HG03342 (cell line): ENCODE measurements at regions not wholly inside any gene's neighbourhood (a gene's known extent, or its start where the extent isn't known, plus 50 kb on each side); places are given as distances from the start of the nearest gene placed in this dataset.
"Not testable (repeated sequence)": the region's sequence is repeated elsewhere in the genome, so short reads cannot be mapped to it uniquely, and the experiment has no call there.

ENCODE experiments used
- ATAC-seq: cut with Tn5 transposase; IDR thresholded peaks from one replicate; pipeline ENCODE4 v1.9.1; 2021; ENCODE audit warnings: mild to moderate bottlenecking, moderate library complexity; ENCODE audit not compliant: unreplicated experiment

GRCh38 chr4:12409507-12410190, 981.0 kb upstream of the HS3ST1 start:
- ATAC-seq: no peak

GRCh38 chr4:12408364-12408763, 979.7 kb upstream of the HS3ST1 start:
- ATAC-seq: no peak

GRCh38 chr4:12403175-12403574, 974.5 kb upstream of the HS3ST1 start:
- ATAC-seq: no peak

GRCh38 chr4:12399781-12400180, 971.1 kb upstream of the HS3ST1 start:
- ATAC-seq: no peak

DNA sequence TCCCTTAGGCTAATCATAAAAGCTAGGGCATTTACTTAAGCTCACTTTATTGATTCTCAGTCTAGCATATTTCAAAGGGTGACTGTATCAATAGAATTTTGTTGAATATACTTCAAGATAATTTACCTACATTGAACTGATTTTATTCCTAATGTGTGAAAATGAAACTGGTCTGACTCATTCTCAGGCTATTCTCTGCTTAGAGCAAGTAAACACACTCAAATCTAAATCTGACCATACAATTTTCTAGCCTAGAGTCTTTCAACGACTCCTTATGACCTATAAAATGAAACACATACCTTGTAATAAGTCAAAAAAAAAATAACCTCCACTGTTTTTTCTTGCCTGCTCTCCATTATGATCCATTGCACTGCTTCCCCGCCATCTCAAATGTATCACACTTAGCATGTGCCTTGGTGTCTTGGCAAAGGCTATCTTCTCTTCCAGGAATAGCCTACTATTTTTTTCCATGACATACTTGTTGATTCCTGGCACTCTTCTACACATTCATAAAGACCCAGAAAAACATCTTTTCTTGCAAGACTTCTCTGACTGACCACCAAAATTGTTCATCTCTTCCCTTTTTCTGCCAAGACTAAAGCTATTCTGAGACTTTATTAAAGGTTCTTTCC, 965.1 kb upstream of the HS3ST1 start:
- no peak for ATAC-seq

DNA sequence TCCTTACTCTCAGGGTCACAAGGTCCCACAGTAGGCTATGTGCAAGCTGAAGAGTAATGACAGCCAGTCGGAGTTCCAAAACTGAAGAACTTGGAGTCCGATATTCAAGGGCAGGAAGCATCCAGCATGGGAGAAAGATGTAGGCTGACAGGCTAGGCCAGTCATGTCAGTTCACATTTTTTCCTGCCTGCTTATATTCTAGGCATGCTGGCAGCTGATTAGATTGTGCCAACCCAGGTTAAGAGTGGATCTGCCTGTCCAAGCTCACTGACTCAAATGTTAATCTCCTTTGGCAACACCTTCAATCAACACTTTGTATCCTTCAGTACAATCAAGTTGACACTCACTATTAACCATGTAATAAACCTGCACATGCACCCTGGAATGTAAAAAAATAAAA, 960.9 kb upstream of the HS3ST1 start:
- no peak for ATAC-seq

GRCh38 chr4:12382567-12382966, 953.9 kb upstream of the HS3ST1 start:
- no peak for ATAC-seq

DNA sequence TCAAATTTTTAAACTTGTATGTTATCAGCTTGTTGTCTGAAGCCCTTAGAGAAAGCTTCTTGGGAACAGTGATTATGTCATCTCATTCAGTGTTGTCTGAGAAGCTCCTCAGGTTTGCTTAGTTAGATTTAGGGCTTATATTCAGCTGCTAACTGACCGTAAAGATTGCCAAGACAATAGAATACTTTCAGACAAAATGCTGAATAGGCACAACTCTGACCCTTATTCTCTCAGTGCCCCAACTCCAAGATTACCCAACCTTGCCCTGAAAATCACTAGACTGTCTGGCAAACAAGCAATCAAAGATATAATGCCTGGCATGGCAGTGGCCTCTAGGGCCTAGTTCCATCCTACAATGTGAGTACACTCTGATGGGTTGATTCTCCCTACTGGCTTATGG, 950.5 kb upstream of the HS3ST1 start:
- no peak for ATAC-seq

- ATAC-seq: no peak
These were observed 947.1 kb upstream of the HS3ST1 start for GRCh38 chr4:12375805-12376204.

DNA sequence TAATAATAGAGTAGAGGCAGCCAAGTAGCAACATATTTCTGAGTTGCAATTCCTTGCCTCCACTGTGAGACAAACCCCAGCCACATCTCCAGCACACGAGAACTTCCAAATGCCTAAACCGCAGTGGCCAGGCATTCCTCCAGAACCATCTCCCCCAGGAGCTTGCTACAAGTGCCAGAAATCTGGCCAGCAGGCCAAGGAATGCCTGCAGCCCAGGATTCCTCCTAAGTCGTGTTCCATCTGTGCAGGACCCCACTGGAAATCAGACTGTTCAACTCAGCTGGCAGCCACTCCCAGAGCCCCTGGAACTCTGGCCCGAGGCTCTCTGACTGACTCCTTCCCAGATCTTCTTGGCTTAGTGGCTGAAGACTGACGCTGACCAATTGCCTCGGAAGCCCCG, 937.2 kb upstream of the HS3ST1 start:
- ATAC-seq: not testable (repeated sequence)

DNA sequence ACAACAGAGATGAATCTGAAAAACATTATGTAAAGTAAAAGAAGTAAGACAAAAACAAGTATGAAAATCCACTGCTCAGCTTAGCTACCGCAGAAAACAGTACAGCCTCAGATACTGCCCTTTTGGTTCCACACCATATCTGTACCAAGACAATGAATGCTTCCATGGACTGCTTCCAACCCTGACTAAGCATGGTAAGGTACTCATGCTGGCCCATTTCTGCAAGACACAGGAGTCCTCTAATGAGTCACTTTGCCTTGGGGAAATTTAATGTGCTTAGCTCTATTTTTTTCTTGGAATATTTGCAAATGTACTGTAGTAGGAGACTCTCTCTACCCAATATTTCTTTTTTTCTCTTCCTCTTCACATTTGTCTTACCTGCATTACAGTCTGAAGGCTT, 931.7 kb upstream of the HS3ST1 start:
- ATAC-seq: no peak

DNA sequence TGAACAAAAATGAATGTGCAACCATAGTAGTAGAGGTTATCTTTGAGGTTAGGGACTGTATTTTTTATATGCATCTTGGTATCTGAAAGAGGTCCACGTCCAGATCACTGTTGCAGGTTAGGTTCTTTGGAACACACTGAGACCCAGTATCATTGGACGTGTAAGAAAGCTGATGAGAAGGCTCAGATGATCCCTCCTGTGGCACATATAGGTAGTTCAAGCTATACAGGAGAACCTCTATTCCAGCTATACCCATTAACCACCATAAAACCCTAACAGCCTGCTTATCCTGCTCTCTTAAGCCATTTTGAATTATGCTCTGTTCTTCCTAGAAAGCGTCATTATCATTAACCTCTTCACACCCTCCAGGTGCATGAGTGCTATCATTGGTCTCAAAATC, 930.7 kb upstream of the HS3ST1 start:
- ATAC-seq: no peak

DNA sequence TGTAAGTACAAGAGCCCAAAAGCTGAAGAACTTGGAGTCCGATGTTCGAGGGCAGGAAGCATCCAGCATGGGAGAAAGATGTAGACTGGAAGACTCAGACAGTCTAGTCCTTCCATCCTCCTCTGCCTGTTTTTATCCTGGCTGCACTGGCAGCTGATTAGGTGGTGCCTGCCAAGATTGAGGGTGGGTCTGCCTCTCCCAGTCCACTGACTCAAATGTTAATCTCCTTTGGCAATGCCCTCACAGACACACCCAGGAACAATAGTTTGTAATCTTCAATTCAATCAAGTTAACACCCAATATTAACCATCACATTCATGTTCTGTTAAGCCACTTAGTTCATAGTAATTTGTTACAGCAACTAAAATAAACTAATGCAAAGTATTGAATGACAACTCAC, 904.4 kb upstream of the HS3ST1 start:
- ATAC-seq: not testable (repeated sequence)

- no peak for ATAC-seq
These were observed 896.3 kb upstream of the HS3ST1 start for GRCh38 chr4:12324965-12325364.

DNA sequence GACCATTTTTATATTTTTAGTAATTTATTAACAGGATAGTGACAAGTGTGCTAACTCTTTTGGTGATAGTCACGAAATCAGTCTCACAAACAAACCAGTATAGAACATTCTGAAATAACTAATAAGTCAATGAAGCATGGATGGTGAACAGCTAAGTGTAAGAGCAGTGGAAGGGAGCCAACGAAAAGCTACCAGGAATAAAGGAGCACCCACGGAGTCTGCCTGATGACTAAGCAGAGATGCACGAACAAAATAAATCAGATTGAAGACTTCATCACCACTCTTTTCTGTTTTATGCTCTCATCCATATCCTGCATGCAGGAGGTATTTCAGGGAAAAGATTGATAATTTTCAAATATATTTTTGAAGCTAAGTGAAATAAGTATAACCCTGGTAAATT, 891.1 kb upstream of the HS3ST1 start:
- ATAC-seq: no peak

GRCh38 chr4:12304905-12305304, 876.2 kb upstream of the HS3ST1 start:
- no peak for ATAC-seq

- ATAC-seq: no peak
These were observed 867.7 kb upstream of the HS3ST1 start for GRCh38 chr4:12296366-12296765.

DNA sequence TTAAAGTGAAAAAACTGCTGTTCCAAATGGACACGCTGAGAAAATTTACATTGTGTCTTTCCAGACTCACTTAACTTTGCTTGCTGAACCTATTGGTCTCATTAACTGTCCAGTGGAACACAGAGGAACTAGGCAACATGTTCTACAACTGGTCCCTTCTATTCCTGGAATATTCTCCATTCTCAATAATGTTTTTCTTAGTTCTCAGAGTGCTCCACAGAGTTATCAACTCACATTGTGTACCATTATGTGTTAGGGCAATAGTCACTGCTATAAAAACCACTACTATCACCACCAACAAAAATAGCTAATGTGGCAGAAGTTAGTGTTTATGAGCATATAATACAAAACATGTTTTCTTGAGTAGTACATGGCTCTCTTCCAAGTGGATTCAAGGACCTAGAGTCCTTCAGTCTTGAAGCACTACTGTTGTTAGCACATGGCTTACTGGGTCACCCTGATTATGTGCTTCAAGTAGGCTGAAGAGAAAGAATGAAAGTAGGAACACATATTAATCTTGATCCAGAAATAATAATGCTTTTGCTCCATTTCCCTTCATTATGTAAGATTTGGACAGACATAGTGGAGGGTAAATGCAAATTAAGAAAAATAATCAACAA, 865.3 kb upstream of the HS3ST1 start:
- no peak for ATAC-seq

DNA sequence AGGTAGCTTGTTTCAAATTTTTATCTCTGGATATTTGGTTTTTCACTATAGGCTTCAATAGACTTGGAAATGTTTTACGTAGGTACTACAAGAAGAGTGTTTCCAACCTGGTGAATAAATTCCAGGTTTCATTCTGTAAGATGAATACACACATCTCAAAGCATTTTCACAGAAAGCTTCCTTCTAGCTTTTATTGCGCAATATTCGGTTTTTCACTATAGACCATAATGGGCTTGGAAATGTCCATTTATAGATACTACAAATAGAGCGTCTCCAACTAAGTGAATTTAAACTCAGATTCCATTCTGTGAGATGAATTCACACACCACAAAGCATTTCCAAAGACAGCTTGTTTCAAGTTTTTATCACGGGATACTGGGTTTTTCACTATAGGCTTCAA, 857.7 kb upstream of the HS3ST1 start:
- ATAC-seq: no peak

DNA sequence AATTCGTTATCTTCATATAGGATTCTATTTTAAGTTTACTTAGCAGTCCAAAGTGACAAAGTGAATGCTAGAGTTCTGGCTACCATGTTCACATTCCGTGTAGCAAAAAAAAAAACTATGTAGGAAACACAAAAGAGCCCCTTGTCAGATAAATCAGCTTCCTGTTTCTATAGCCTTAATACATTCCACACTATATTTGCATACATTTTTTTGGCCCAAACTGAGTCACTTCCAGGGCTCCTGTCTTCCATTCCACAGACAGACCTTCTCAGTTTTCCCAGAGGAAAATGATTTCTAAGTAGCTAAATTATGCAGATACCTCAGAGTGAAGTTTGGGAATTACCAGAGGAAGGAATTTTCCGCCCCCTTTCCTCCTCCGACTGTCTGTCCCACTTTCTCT, 841.9 kb upstream of the HS3ST1 start:
- no peak for ATAC-seq

DNA sequence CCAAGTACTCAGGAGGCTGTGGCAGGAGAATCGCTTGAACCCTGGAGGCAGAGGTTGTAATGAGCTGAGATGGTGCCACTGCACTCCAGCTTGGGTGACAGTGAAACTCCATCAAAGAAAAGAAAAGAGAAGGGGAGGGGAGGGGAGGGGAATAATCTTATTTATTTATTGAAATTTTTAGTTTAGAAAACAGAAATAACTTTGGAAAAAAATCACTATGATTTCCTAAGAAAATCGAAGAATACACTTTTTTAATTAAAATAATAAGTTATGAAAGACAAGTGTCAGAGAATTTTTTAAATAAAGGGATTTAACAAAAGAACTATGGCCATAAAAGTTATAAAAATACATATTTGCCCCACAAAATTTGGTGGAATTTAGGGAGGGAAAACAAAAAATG, 836.9 kb upstream of the HS3ST1 start:
- no peak for ATAC-seq

GRCh38 chr4:12260453-12260852, 831.8 kb upstream of the HS3ST1 start:
- no peak for ATAC-seq
